VCaP (cell line): ENCODE measurements at regions not wholly inside any gene's neighbourhood (a gene's known extent, or its start where the extent isn't known, plus 50 kb on each side); places are given as distances from the start of the nearest gene placed in this dataset.

ENCODE experiments used
- H3K27ac ChIP-seq: fragments of 450-650 bp; 2 replicates; pipeline ENCODE4 v1.5.1; 2017
- CTCF ChIP-seq: fragments of 450-650 bp; conservative IDR thresholded peaks from 2 replicates; pipeline ENCODE4 v1.5.1; 2017; ENCODE audit warnings: mild to moderate bottlenecking, moderate library complexity

GRCh38 chr5:4038994-4039393, 443.4 kb downstream of the IRX1 start:
- no peak for TF ChIP-seq CTCF

GRCh38 chr5:4042311-4042710, 446.7 kb downstream of the IRX1 start:
- no peak overlapping the region for H3K27ac ChIP-seq
- no peak for TF ChIP-seq CTCF

More at GRCh38 chr5:4038994-4039393, 443.4 kb downstream of the IRX1 start:
- H3K27ac ChIP-seq, result no peak overlapping the region

- no peak overlapping the region for H3K27ac ChIP-seq
These were observed 447.5 kb downstream of the IRX1 start for GRCh38 chr5:4043135-4043534.

GRCh38 chr5:4044881-4045280, 449.2 kb downstream of the IRX1 start:
- H3K27ac ChIP-seq, result no peak overlapping the region
- TF ChIP-seq CTCF, result no peak

More at GRCh38 chr5:4043135-4043534, 447.5 kb downstream of the IRX1 start:
- no peak for TF ChIP-seq CTCF

GRCh38 chr5:4048398-4048797, 452.8 kb downstream of the IRX1 start:
- no peak for TF ChIP-seq CTCF
- no peak overlapping the region for H3K27ac ChIP-seq

GRCh38 chr5:4050203-4050602, 454.6 kb downstream of the IRX1 start:
- no peak overlapping the region for H3K27ac ChIP-seq
- TF ChIP-seq CTCF, result no peak

GRCh38 chr5:4053136-4053535, 457.5 kb downstream of the IRX1 start:
- no peak for TF ChIP-seq CTCF
- no peak overlapping the region for H3K27ac ChIP-seq

GRCh38 chr5:4054092-4054491, 458.5 kb downstream of the IRX1 start:
- H3K27ac ChIP-seq, result no peak overlapping the region
- no peak for TF ChIP-seq CTCF
